Lower leg skin (tissue), 3 donors: ENCODE measurements at regions not wholly inside any gene's neighbourhood (a gene's known extent, or its start where the extent isn't known, plus 50 kb on each side); places are given as distances from the start of the nearest gene placed in this dataset.

Source experiments
- POLR2A ChIP-seq, 2 donors: fragments of 450-650 bp; IDR thresholded peaks; one replicate each; pipeline ENCODE4 v1.6.1; 2016 to 2017; ENCODE audit warnings: antibody characterized with exemption in 2 of 2, mild to moderate bottlenecking in 1 of 2, moderate library complexity in 1 of 2
- TF ChIP-seq, protein P1 (sequence below), 3 donors: fragments of 450-650 bp; IDR thresholded peaks; one replicate each; pipeline ENCODE4 v1.5.1; 2016; ENCODE audit warnings: antibody characterized with exemption in 3 of 3, mild to moderate bottlenecking in 3 of 3, moderate library complexity in 2 of 3

DNA sequence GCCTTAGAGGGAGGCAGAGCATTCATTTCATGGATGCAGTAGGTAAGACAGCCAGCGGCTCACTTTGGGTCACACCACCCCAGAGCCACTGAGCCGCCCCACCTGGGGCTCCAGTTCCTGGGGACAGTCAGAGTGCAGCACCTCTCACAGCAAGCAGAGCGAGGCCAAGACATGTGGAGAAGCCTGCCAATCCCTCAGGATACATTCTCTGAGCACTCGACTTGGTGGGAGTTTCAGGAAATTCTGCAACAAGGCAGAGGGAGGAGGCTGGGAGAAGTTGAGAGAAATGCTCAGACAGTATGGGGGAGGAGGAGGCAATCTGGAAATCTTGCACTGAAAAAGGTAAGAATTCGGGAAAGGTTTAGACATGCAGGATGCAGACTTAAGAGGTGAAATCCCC is 60.8 kb upstream of the WLS start:
- TF ChIP-seq, protein P1, sequence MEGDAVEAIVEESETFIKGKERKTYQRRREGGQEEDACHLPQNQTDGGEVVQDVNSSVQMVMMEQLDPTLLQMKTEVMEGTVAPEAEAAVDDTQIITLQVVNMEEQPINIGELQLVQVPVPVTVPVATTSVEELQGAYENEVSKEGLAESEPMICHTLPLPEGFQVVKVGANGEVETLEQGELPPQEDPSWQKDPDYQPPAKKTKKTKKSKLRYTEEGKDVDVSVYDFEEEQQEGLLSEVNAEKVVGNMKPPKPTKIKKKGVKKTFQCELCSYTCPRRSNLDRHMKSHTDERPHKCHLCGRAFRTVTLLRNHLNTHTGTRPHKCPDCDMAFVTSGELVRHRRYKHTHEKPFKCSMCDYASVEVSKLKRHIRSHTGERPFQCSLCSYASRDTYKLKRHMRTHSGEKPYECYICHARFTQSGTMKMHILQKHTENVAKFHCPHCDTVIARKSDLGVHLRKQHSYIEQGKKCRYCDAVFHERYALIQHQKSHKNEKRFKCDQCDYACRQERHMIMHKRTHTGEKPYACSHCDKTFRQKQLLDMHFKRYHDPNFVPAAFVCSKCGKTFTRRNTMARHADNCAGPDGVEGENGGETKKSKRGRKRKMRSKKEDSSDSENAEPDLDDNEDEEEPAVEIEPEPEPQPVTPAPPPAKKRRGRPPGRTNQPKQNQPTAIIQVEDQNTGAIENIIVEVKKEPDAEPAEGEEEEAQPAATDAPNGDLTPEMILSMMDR (IDR thresholded peaks at IDR 0.05): no peak
- TF ChIP-seq POLR2A (IDR thresholded peaks at IDR 0.05): no peak
